ENCODE measurements at regions not wholly inside any gene's neighbourhood (a gene's known extent, or its start where the extent isn't known, plus 50 kb on each side); places are given as distances from the start of the nearest gene placed in this dataset.

- WGBS, 2 donors: 96 to 98% methylated on average over 10 to 11 of the region's 11 CpGs
- Histone ChIP-seq H3K27me3 (ENCODE audit: control insufficient read depth in 1 of 2, insufficient read depth in 2 of 2, low read length in 1 of 2) (no peaks in the 10 kb centered on the region), H3K9me3 (ENCODE audit: control insufficient read depth, low read length) (no peaks in the 10 kb centered on the region), H3K4me3 (ENCODE audit: low read length in 2 of 2) (no peak overlapping the region), H3K36me3 (ENCODE audit: control insufficient read depth in 1 of 2, insufficient read depth in 2 of 2, low read length in 1 of 2) (no peaks in the 10 kb centered on the region), H3K4me1 (ENCODE audit: control insufficient read depth in 1 of 2, insufficient read depth in 2 of 2, low read length in 2 of 2) (no peaks in the 10 kb centered on the region), H3K27ac (ENCODE audit: low read depth in 1 of 2, low read length in 2 of 2) (no peak overlapping the region)
- ATAC-seq (ENCODE audit: low FRiP score): no peak
- DNase-seq: no peak
- intact Hi-C loops (cut with DNase I): no loop called here
Measured at GRCh38 chr21:41668051-41668541, 98.8 kb downstream of the RIPK4 start.

- ATAC-seq (ENCODE audit: low FRiP score): no peak
- H3K36me3 ChIP-seq (ENCODE audit: control insufficient read depth in 1 of 2, insufficient read depth in 2 of 2, low read length in 1 of 2): no peaks in the 10 kb centered on the region
- no peak for DNase-seq
- no peaks in the 10 kb centered on the region for H3K9me3 ChIP-seq (ENCODE audit: control insufficient read depth, low read length)
- 82 to 86% methylated on average over 3 of the region's 3 CpGs for WGBS, 2 donors
- H3K27ac ChIP-seq (ENCODE audit: low read depth in 1 of 2, low read length in 2 of 2): no peak overlapping the region
- H3K4me3 ChIP-seq (ENCODE audit: low read length in 2 of 2): no peak overlapping the region
- H3K27me3 ChIP-seq (ENCODE audit: control insufficient read depth in 1 of 2, insufficient read depth in 2 of 2, low read length in 1 of 2): no peaks in the 10 kb centered on the region
- H3K4me1 ChIP-seq (ENCODE audit: control insufficient read depth in 1 of 2, insufficient read depth in 2 of 2, low read length in 2 of 2): no peaks in the 10 kb centered on the region
- intact Hi-C loops (cut with DNase I): no loop called here
Measured at GRCh38 chr21:41667136-41667535, 99.7 kb downstream of the RIPK4 start.

GRCh38 chr21:41666641-41667081 lies 100.2 kb downstream of the RIPK4 start:
- Histone ChIP-seq H3K4me1 (ENCODE audit: control insufficient read depth in 1 of 2, insufficient read depth in 2 of 2, low read length in 2 of 2) (no peaks in the 10 kb centered on the region), H3K4me3 (ENCODE audit: low read length in 2 of 2) (no peak overlapping the region), H3K27ac (ENCODE audit: low read depth in 1 of 2, low read length in 2 of 2) (no peak overlapping the region), H3K9me3 (ENCODE audit: control insufficient read depth, low read length) (no peaks in the 10 kb centered on the region), H3K36me3 (ENCODE audit: control insufficient read depth in 1 of 2, insufficient read depth in 2 of 2, low read length in 1 of 2) (no peaks in the 10 kb centered on the region), H3K27me3 (ENCODE audit: control insufficient read depth in 1 of 2, insufficient read depth in 2 of 2, low read length in 1 of 2) (no peaks in the 10 kb centered on the region)
- ATAC-seq (ENCODE audit: low FRiP score) (no peak), DNase-seq (no peak)
- intact Hi-C loops (cut with DNase I): no loop called here
- WGBS, 2 donors: 82 to 87% methylated on average over 7 of the region's 7 CpGs

DNA sequence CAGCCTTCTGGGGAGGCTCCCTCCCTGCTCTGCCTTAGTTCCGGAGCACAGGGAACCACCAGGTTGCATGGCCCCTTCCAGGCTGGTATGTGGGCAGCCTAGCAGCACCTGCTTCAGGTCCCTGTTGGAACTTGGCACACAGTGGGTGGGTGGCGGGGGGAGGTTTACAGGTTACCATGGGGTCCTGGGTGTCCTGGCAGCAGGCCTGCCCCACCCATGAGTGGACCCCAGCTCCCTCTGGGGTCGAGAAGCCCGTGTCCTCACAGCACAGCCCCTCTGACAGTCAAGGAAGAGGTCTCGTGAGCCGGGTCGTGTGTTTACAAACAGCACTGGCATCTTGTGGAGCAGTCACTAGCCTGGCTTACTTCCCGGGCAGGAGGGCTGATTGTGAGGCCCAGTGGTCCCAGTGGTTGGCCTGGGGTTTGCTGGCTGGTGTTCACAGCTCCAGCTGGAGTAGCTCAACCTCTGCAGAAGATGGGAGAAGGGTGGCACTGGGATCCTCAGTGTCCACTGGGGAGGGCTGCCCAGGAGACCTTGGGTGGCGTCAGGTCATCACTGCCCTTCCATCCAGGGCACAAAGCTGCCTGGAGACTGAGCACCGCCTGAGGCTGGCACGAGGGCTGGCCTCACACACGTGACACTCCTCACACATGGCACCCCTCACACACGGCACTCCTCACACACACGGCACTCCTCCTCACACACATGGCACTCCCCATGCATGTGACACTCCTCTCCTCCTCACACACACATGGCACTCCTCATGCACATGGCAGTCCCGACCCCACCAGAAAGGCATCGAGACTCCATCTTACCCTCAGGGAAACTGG lies 100.9 kb downstream of the RIPK4 start:
- Histone ChIP-seq H3K4me1 (ENCODE audit: control insufficient read depth in 1 of 2, insufficient read depth in 2 of 2, low read length in 2 of 2) (no peaks in the 10 kb centered on the region), H3K9me3 (ENCODE audit: control insufficient read depth, low read length) (no peaks in the 10 kb centered on the region), H3K27me3 (ENCODE audit: control insufficient read depth in 1 of 2, insufficient read depth in 2 of 2, low read length in 1 of 2) (no peaks in the 10 kb centered on the region), H3K4me3 (ENCODE audit: low read length in 2 of 2) (no peak overlapping the region), H3K36me3 (ENCODE audit: control insufficient read depth in 1 of 2, insufficient read depth in 2 of 2, low read length in 1 of 2) (no peaks in the 10 kb centered on the region), H3K27ac (ENCODE audit: low read depth in 1 of 2, low read length in 2 of 2) (no peak overlapping the region)
- 91 to 93% methylated on average over 16 of the region's 16 CpGs for WGBS, 2 donors
- intact Hi-C loops (cut with DNase I): no loop called here
- ATAC-seq (ENCODE audit: low FRiP score): no peak
- DNase-seq: no peak

GRCh38 chr21:41664881-41665765 lies 101.7 kb downstream of the RIPK4 start:
- Histone ChIP-seq H3K4me3 (ENCODE audit: low read length in 2 of 2) (no peak overlapping the region), H3K9me3 (ENCODE audit: control insufficient read depth, low read length) (no peaks in the 10 kb centered on the region), H3K27ac (ENCODE audit: low read depth in 1 of 2, low read length in 2 of 2) (peak overlapping the region in 1 of 2 donors; percentile 22), H3K4me1 (ENCODE audit: control insufficient read depth in 1 of 2, insufficient read depth in 2 of 2, low read length in 2 of 2) (peaks cover 0 to 2% of the 10 kb centered on the region in 2 donors), H3K36me3 (ENCODE audit: control insufficient read depth in 1 of 2, insufficient read depth in 2 of 2, low read length in 1 of 2) (no peaks in the 10 kb centered on the region), H3K27me3 (ENCODE audit: control insufficient read depth in 1 of 2, insufficient read depth in 2 of 2, low read length in 1 of 2) (no peaks in the 10 kb centered on the region)
- 64 to 74% methylated on average over 32 of the region's 32 CpGs for WGBS, 2 donors
- intact Hi-C loops (cut with DNase I): loop anchor here in 1 of 2 donors (5.0 kb wide), 2 partner anchors 62 to 102 kb away; partner anchors contain the start of gene RIPK4
- DNase-seq: peak in 1 of 2 donors; percentile 82
- ATAC-seq (ENCODE audit: low FRiP score): peak; percentile 36

GRCh38 chr21:41663805-41664788 lies 102.8 kb downstream of the RIPK4 start:
- ATAC-seq (ENCODE audit: low FRiP score) (no peak), DNase-seq (no peak)
- Histone ChIP-seq H3K27ac (ENCODE audit: low read depth in 1 of 2, low read length in 2 of 2) (no peak overlapping the region), H3K27me3 (ENCODE audit: control insufficient read depth in 1 of 2, insufficient read depth in 2 of 2, low read length in 1 of 2) (no peaks in the 10 kb centered on the region), H3K36me3 (ENCODE audit: control insufficient read depth in 1 of 2, insufficient read depth in 2 of 2, low read length in 1 of 2) (no peaks in the 10 kb centered on the region), H3K4me1 (ENCODE audit: control insufficient read depth in 1 of 2, insufficient read depth in 2 of 2, low read length in 2 of 2) (peaks cover 0 to 2% of the 10 kb centered on the region in 2 donors), H3K4me3 (ENCODE audit: low read length in 2 of 2) (no peak overlapping the region), H3K9me3 (ENCODE audit: control insufficient read depth, low read length) (no peaks in the 10 kb centered on the region)
- intact Hi-C loops (cut with DNase I): loop anchor here in 1 of 2 donors (5.0 kb wide), 2 partner anchors 63 to 103 kb away; partner anchors contain the start of gene RIPK4
- 91% methylated on average over 21 of the region's 21 CpGs for WGBS, 2 donors

DNA sequence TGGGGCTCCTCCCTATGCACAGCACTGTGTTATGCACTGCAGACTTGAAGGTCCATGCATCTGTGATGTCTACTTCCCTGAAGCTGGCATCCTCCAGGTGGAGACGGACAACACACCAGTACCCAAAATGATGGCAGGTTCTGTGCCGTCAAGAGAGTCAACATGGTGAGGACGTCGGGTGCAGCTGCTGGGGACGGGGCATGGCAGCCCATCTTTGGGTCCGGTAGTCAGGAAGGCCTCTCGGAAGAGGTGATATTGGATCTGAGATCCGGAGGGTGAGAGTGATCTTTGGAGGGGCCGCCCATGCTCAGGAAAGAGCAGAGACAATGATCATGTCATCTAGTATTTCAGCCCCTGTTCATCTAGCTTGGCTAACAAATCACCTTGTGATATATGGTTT lies 104.1 kb downstream of the RIPK4 start:
- DNase-seq (no peak), ATAC-seq (ENCODE audit: low FRiP score) (no peak)
- no peaks in the 10 kb centered on the region for H3K27me3 ChIP-seq (ENCODE audit: control insufficient read depth in 1 of 2, insufficient read depth in 2 of 2, low read length in 1 of 2)
- no peak overlapping the region for H3K27ac ChIP-seq (ENCODE audit: low read depth in 1 of 2, low read length in 2 of 2)
- whole genome bisulfite sequencing, 2 donors: 97 to 98% methylated on average over 9 of the region's 9 CpGs
- no peaks in the 10 kb centered on the region for H3K36me3 ChIP-seq (ENCODE audit: control insufficient read depth in 1 of 2, insufficient read depth in 2 of 2, low read length in 1 of 2)
- peaks cover 2 to 3% of the 10 kb centered on the region in 2 donors for H3K4me1 ChIP-seq (ENCODE audit: control insufficient read depth in 1 of 2, insufficient read depth in 2 of 2, low read length in 2 of 2)
- no peaks in the 10 kb centered on the region for H3K9me3 ChIP-seq (ENCODE audit: control insufficient read depth, low read length)
- no peak overlapping the region for H3K4me3 ChIP-seq (ENCODE audit: low read length in 2 of 2)
- intact Hi-C loops (cut with DNase I): loop anchor here in 1 of 2 donors (5.0 kb wide), 2 partner anchors 65 to 105 kb away; partner anchors contain the start of gene RIPK4

GRCh38 chr21:41662161-41662560 lies 104.7 kb downstream of the RIPK4 start:
- DNase-seq: no peak
- no peaks in the 10 kb centered on the region for H3K9me3 ChIP-seq (ENCODE audit: control insufficient read depth, low read length)
- H3K36me3 ChIP-seq (ENCODE audit: control insufficient read depth in 1 of 2, insufficient read depth in 2 of 2, low read length in 1 of 2): no peaks in the 10 kb centered on the region
- WGBS, 2 donors: 88 to 96% methylated on average over 7 of the region's 7 CpGs
- intact Hi-C loops (cut with DNase I): loop anchor here in 1 of 2 donors (5.0 kb wide), 2 partner anchors 65 to 105 kb away; partner anchors contain the start of gene RIPK4
- ATAC-seq (ENCODE audit: low FRiP score): no peak
- no peaks in the 10 kb centered on the region for H3K27me3 ChIP-seq (ENCODE audit: control insufficient read depth in 1 of 2, insufficient read depth in 2 of 2, low read length in 1 of 2)
- no peak overlapping the region for H3K4me3 ChIP-seq (ENCODE audit: low read length in 2 of 2)
- peaks cover 2 to 3% of the 10 kb centered on the region in 2 donors for H3K4me1 ChIP-seq (ENCODE audit: control insufficient read depth in 1 of 2, insufficient read depth in 2 of 2, low read length in 2 of 2)
- H3K27ac ChIP-seq (ENCODE audit: low read depth in 1 of 2, low read length in 2 of 2): no peak overlapping the region
